GM21423 (cell line): ENCODE measurements at regions not wholly inside any gene's neighbourhood (a gene's known extent, or its start where the extent isn't known, plus 50 kb on each side); places are given as distances from the start of the nearest gene placed in this dataset.

ENCODE experiments used
- ATAC-seq: cut with Tn5 transposase; IDR thresholded peaks from one replicate; pipeline ENCODE4 v1.9.1; 2021; ENCODE audit warnings: mild to moderate bottlenecking, moderate library complexity; ENCODE audit not compliant: unreplicated experiment

DNA sequence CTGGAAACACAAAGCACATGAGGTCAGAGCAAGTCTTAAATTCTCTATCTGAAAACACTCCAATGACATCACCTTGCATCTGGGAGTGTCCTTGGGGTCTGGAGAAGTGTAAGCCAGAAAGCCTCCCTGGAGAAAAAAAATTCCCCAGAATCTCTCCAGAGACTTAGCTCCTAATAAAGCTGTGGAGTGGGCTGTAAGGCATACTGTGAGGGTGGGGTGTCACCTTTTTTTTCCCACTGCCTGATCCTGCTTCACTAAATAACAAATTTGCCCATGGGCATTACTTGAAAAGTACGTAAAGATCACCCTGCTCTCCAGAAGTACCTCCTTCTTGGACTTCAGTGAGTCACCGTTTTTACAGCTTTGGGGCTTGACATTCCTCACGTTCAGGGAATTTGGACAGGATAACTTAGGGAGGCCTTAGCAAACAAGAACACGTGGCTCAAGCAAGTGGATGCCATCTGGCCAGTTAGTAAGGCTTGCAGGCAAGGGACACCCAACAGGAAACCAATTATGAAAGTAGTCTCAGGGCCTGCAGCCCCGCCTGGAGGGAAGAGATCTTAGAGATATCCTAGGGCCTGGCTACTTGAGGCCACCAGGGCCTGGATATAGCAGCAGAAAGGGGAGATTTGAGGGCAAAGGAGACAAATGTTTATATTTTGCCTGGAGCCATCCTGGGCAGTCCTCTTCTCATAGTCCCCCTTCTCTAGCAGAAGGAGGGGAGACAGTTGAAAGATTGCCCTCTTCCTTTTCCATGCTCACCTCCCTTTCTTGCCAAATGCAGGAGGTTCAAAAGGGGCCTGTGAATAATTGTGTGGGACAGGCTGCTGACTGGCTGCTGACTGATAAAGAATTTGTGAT is 60.1 kb upstream of the PLAC1 start:
- ATAC-seq: no peak

DNA sequence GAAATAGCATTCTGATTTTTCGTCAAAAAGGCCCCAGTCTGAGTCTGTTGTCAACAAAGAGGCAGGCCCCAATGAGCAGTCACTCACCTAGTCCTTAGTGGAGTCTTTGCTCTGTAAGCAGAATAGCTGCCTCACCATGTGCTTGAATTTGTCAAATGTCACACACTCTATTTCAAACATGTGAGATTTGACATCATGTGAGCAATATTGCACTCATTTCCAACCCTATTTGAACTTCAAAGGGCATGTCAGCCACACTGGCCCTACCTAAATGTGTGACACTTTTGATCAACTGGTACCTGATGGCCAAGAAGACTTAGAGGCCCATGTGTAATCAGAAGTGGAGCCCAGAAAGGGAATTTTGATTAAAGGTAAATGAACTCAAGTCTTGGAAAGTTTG is 59.4 kb upstream of the PLAC1 start:
- ATAC-seq: no peak

DNA sequence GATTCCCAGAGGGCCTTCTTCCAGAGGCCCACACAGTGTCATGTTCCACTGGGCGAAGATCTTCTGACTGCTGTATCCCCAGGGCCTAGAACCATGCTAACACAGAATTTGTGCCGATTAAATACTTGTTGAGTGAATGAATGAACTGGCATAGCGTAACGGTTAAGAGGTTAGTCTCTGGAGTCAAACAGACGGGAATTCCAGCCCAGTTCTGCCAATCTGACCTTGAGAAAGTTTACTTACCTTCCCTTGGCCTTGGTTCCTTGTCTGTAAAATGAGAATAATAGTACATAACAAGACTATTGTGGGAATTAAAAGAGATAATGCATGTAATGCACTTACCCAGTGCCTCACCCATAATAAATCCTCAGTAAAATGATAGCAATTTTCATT is 58.3 kb upstream of the PLAC1 start:
- no peak for ATAC-seq

DNA sequence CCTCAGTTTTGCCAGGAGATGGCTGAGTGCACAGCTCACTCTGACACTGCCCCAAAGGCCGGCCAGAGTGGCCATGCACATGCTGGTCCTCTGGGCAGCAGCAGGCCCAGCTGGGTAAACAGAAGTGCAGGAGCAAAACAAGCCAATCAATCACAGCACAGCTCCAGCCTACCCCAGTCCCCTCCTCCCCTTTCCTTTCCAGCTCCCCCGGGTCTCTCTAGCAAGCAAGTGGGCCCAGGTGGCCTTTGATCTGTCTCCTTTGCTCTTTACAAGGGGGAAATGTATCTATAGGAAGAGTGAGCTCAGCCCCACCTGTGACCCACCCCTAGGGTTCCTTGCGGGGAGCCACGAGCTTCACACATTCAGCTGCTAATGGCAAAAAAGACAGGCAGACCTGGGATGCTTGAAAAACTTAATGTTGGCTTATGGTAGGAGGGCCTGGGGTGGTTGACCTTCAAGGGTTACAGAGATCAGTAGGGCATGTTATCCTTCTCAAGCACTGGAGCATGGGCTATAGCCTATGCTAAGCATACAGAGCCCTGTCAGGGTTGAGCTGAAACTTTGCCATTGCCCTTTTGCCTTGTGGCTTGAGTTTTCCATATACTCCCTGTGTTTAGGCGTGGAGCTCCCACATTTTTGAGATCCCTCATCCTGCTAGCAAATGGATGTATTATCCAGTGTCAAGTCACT is 57.8 kb upstream of the PLAC1 start:
- ATAC-seq: no peak

GRCh38 chrX:134714633-134715110 is 56.4 kb upstream of the PLAC1 start:
- no peak for ATAC-seq

DNA sequence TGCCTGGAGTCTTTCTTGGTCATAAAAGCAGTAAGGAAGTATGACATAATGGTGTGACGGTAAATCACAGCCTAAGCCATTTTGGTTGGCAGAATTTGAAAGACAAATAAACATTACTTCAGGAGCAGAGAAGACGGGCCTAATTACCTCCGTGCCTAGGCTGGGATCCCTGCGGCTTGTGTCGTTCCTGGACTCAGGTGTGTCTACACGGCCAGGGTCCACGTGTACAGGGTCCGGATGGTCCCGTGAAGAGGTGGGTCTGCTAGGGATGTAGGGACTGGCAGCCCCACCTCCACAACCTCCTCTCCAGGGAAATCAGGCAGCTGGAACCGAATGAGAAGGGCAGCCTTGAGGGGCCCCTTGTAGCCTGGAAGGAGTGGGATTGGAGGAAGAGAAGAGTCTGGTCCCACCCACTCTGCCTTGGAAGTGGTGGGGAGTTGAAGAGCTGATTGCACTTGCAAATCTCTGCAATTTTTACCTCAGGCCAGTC is 55.4 kb upstream of the PLAC1 start:
- no peak for ATAC-seq

DNA sequence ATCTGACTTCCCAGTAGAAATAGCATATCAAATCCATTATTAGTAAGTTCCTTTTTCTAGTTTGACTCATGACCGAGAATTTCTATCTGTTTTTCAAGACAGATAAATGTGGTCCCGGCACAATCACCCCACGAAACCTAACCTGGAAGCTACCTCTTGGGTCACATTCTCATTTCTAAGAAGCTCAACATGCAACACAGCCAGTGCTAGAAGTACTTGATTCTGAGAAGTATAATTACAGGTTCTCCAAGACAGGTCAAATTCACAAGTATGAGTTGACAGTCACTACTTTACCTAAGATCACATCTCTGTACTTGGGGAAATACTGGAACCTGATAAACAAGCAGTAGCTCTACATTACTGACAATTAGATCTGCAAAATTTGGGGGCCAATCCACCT is 54.0 kb upstream of the PLAC1 start:
- ATAC-seq: no peak

DNA sequence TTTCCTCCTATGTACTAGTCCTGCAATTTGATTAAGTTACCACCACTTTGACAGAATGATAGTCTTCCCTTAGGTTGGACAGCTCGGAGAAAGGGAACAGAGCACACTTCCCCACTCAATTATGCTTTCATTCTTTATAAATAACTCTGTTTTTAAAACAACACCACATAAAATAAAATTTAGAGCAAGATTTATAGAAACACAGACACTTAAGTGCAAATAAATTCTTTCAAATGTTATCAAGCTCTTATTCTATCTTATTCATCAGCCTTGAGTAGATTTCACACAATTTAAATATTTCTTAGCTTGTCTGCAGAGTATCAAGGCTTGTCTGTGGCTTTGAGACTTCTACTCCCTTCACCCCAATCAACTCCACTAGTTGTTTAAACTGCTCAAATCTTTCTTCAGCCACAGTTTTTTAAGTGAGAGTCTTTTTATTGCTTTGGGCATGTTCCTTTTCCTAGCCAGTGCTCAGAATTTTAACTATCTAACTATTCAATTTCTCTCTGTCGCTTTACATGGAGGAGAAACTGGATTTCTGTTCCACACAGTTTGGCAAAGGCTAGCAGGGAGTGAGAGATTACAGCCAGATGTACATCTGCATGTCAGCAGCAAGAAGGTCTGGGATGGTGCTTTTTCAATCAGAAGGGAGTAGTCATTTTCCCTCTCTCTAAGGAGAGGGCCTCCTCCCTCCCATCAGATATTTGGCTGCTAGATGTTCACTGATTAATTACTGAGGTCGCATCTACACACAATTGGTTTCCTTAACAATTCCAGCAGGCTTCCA is 53.1 kb upstream of the PLAC1 start:
- ATAC-seq: no peak
